ENCODE measurements at regions not wholly inside any gene's neighbourhood (a gene's known extent, or its start where the extent isn't known, plus 50 kb on each side); places are given as distances from the start of the nearest gene placed in this dataset.

DNA sequence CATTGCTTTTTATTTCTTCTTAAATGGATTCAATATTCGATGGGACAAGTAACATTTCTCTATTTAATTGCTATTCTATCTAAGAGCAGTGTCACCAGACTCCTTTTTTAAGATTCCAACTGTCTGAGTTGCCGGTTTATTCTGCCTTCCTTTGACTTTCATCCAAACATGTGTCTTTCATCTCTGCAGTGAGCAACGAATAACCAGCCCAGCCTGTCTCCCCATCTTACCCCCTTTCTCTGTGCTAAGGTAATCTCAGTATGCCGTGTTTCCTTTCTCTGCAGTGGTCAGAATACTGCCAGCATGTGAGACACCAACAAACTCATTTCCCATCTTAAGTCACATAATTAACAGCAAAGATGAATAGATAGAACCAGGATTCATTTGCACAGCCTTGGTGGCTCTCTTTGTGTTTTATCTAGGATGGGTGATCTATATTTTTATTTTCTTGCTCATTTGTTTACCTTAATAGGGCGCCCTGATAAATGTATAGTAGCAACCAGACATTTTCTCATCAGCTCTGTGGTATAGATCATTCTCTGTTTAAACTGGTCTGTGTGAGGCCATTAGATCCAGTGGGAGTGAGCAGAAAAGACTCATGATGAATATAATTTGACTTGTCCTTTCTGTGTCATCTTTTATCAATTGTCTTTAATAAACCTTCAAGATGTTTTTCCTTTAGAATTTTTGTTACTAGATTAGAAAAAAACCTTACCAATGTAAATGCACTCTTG is 394.8 kb upstream of the IGFBP7 start:
- no peak overlapping the region for H3K27ac ChIP-seq (ENCODE audit: low read depth, low read length)
- no peaks in the 10 kb centered on the region for H3K9me3 ChIP-seq (ENCODE audit: control insufficient read depth, insufficient read depth, low read length)
- no peak overlapping the region for H3K4me3 ChIP-seq (ENCODE audit: low read depth, low read length)
- H3K4me1 ChIP-seq (ENCODE audit: control insufficient read depth, insufficient read depth, low read length) = no peaks in the 10 kb centered on the region
- H3K9ac ChIP-seq (ENCODE audit: low read depth, low read length) = no peak overlapping the region
- no peaks in the 10 kb centered on the region for H3K36me3 ChIP-seq (ENCODE audit: control insufficient read depth, insufficient read depth, low read length)
- no peaks in the 10 kb centered on the region for H3K27me3 ChIP-seq (ENCODE audit: control insufficient read depth, insufficient read depth, low read length)

DNA sequence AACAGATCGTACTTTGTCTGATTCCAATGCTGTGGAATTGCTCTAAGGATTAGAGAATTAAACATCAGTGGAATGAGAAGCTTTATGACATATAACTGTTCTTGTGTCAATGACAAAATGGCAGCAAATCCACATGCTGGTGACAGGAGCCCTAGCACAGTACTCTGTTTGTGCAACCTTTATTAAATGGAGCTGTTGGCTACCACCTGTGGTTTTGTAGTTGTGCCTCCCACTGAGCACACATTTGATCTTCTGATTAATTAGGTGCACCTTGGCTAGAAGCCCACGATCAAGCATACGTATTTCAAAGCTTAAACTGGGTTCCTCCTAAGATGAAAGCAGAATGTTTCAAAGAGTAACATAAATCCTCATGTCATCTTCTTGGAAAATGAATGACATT is 394.0 kb upstream of the IGFBP7 start:
- Histone ChIP-seq H3K36me3 (ENCODE audit: control insufficient read depth, insufficient read depth, low read length) (no peaks in the 10 kb centered on the region), H3K4me1 (ENCODE audit: control insufficient read depth, insufficient read depth, low read length) (no peaks in the 10 kb centered on the region), H3K9ac (ENCODE audit: low read depth, low read length) (no peak overlapping the region), H3K27me3 (ENCODE audit: control insufficient read depth, insufficient read depth, low read length) (no peaks in the 10 kb centered on the region), H3K27ac (ENCODE audit: low read depth, low read length) (no peak overlapping the region), H3K4me3 (ENCODE audit: low read depth, low read length) (no peak overlapping the region), H3K9me3 (ENCODE audit: control insufficient read depth, insufficient read depth, low read length) (no peaks in the 10 kb centered on the region)

DNA sequence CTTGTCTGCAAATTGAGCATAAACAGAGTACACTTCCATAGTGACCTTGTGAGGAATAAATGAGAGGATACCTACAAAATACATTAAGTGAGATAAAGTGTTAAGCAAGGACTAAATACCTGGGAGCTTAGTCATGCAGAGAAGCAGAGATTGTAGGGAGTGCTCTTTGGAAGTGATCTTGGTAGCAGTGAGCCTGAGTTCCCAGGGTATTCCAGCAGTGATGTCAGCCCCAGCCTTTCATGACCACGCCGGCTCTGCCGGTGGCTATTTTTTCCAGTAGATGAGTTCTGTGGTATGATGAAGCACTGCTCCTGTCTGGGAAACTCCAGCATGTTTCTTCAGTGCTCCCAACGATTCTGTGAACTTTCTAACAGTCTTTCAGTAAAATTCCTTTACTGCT is 391.5 kb upstream of the IGFBP7 start:
- Histone ChIP-seq H3K36me3 (ENCODE audit: control insufficient read depth, insufficient read depth, low read length) (no peaks in the 10 kb centered on the region), H3K9me3 (ENCODE audit: control insufficient read depth, insufficient read depth, low read length) (no peaks in the 10 kb centered on the region), H3K4me1 (ENCODE audit: control insufficient read depth, insufficient read depth, low read length) (no peaks in the 10 kb centered on the region), H3K27ac (ENCODE audit: low read depth, low read length) (no peak overlapping the region), H3K27me3 (ENCODE audit: control insufficient read depth, insufficient read depth, low read length) (no peaks in the 10 kb centered on the region), H3K9ac (ENCODE audit: low read depth, low read length) (no peak overlapping the region), H3K4me3 (ENCODE audit: low read depth, low read length) (no peak overlapping the region)

DNA sequence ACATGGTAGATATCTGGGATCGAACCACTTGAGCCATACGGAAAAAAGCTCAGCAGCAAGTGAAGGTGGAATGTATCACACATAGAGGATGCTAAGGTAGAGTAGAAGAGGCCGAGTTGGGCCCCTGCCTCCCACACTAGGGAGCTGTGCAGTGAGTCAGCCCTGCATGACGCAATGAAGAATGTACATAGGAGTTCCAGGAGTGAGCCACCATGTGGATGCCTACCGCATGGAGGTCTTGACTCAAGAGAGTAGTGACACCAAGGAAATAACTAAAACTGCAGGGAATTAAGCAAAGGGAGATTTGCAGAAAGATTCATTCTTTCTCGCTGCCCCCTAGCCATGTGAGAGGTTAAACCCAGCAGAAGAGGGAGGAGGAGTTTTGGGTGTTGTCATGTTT is 389.6 kb upstream of the IGFBP7 start:
- Histone ChIP-seq H3K27me3 (ENCODE audit: control insufficient read depth, insufficient read depth, low read length) (no peaks in the 10 kb centered on the region), H3K27ac (ENCODE audit: low read depth, low read length) (no peak overlapping the region), H3K4me1 (ENCODE audit: control insufficient read depth, insufficient read depth, low read length) (no peaks in the 10 kb centered on the region), H3K9ac (ENCODE audit: low read depth, low read length) (no peak overlapping the region), H3K9me3 (ENCODE audit: control insufficient read depth, insufficient read depth, low read length) (no peaks in the 10 kb centered on the region), H3K4me3 (ENCODE audit: low read depth, low read length) (no peak overlapping the region), H3K36me3 (ENCODE audit: control insufficient read depth, insufficient read depth, low read length) (no peaks in the 10 kb centered on the region)

GRCh38 chr4:57498251-57498650 is 388.1 kb upstream of the IGFBP7 start:
- H3K27me3 ChIP-seq (ENCODE audit: control insufficient read depth, insufficient read depth, low read length) = no peaks in the 10 kb centered on the region
- no peak overlapping the region for H3K4me3 ChIP-seq (ENCODE audit: low read depth, low read length)
- H3K27ac ChIP-seq (ENCODE audit: low read depth, low read length) = no peak overlapping the region
- no peak overlapping the region for H3K9ac ChIP-seq (ENCODE audit: low read depth, low read length)
- H3K9me3 ChIP-seq (ENCODE audit: control insufficient read depth, insufficient read depth, low read length) = no peaks in the 10 kb centered on the region
- H3K4me1 ChIP-seq (ENCODE audit: control insufficient read depth, insufficient read depth, low read length) = no peaks in the 10 kb centered on the region
- H3K36me3 ChIP-seq (ENCODE audit: control insufficient read depth, insufficient read depth, low read length) = no peaks in the 10 kb centered on the region

DNA sequence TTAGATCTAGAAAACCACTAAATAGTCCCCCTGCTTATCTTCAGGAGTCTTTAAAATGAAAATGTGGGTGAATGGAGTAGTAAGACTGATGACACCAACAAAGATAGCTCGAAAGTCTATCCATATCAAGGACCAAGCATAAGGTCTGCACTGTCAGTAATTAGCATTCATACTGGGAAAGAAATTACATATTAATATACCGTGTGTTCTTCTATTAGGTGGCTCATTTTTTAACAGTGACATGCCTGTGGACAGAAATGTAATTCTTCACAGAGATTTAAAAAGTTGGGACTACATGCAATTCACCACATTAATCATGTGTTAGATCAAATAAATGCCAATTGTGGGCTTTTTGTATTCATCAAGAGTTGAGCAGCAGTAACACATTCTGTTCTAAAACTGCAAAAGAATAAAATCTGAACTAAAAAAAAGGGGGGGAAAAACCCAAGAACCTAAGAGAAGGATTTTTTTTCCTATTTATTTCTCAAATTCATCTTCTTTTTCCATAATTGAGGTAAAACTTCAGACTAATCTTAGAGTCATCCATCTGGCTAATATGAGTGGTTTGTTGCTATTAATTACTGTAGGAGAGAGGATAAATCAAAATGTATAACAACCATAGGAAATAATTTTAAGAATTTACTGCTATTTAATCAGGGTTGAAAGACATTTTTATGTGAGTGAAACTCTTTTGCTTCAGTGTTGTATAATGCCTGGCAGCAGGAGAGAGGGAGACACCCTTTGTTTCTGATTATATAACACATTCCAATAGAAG is 386.7 kb upstream of the IGFBP7 start:
- Histone ChIP-seq H3K27ac (ENCODE audit: low read depth, low read length) (no peak overlapping the region), H3K36me3 (ENCODE audit: control insufficient read depth, insufficient read depth, low read length) (no peaks in the 10 kb centered on the region), H3K9me3 (ENCODE audit: control insufficient read depth, insufficient read depth, low read length) (no peaks in the 10 kb centered on the region), H3K9ac (ENCODE audit: low read depth, low read length) (no peak overlapping the region), H3K4me1 (ENCODE audit: control insufficient read depth, insufficient read depth, low read length) (no peaks in the 10 kb centered on the region), H3K4me3 (ENCODE audit: low read depth, low read length) (no peak overlapping the region), H3K27me3 (ENCODE audit: control insufficient read depth, insufficient read depth, low read length) (0 out of 2 replicates have a peak, but pooled peaks cover 2% of the 10 kb centered on the region)

- Histone ChIP-seq H3K36me3 (ENCODE audit: control insufficient read depth, insufficient read depth, low read length) (no peaks in the 10 kb centered on the region), H3K27ac (ENCODE audit: low read depth, low read length) (no peak overlapping the region), H3K4me1 (ENCODE audit: control insufficient read depth, insufficient read depth, low read length) (no peaks in the 10 kb centered on the region), H3K4me3 (ENCODE audit: low read depth, low read length) (no peak overlapping the region), H3K9me3 (ENCODE audit: control insufficient read depth, insufficient read depth, low read length) (no peaks in the 10 kb centered on the region), H3K9ac (ENCODE audit: low read depth, low read length) (no peak overlapping the region), H3K27me3 (ENCODE audit: control insufficient read depth, insufficient read depth, low read length) (peaks cover 10% of the 10 kb centered on the region)
Observed at GRCh38 chr4:57494821-57495220, 384.6 kb upstream of the IGFBP7 start.

- Histone ChIP-seq H3K36me3 (ENCODE audit: control insufficient read depth, insufficient read depth, low read length) (no peaks in the 10 kb centered on the region), H3K9ac (ENCODE audit: low read depth, low read length) (no peak overlapping the region), H3K4me1 (ENCODE audit: control insufficient read depth, insufficient read depth, low read length) (no peaks in the 10 kb centered on the region), H3K27ac (ENCODE audit: low read depth, low read length) (no peak overlapping the region), H3K27me3 (ENCODE audit: control insufficient read depth, insufficient read depth, low read length) (peaks cover 10% of the 10 kb centered on the region), H3K4me3 (ENCODE audit: low read depth, low read length) (no peak overlapping the region), H3K9me3 (ENCODE audit: control insufficient read depth, insufficient read depth, low read length) (no peaks in the 10 kb centered on the region)
Observed at GRCh38 chr4:57492251-57492878, 382.2 kb upstream of the IGFBP7 start.

- Histone ChIP-seq H3K36me3 (ENCODE audit: control insufficient read depth, insufficient read depth, low read length) (no peaks in the 10 kb centered on the region), H3K9ac (ENCODE audit: low read depth, low read length) (no peak overlapping the region), H3K27me3 (ENCODE audit: control insufficient read depth, insufficient read depth, low read length) (peaks cover 10% of the 10 kb centered on the region), H3K4me3 (ENCODE audit: low read depth, low read length) (no peak overlapping the region), H3K27ac (ENCODE audit: low read depth, low read length) (no peak overlapping the region), H3K9me3 (ENCODE audit: control insufficient read depth, insufficient read depth, low read length) (no peaks in the 10 kb centered on the region), H3K4me1 (ENCODE audit: control insufficient read depth, insufficient read depth, low read length) (no peaks in the 10 kb centered on the region)
Observed at GRCh38 chr4:57491388-57491787, 381.2 kb upstream of the IGFBP7 start.

DNA sequence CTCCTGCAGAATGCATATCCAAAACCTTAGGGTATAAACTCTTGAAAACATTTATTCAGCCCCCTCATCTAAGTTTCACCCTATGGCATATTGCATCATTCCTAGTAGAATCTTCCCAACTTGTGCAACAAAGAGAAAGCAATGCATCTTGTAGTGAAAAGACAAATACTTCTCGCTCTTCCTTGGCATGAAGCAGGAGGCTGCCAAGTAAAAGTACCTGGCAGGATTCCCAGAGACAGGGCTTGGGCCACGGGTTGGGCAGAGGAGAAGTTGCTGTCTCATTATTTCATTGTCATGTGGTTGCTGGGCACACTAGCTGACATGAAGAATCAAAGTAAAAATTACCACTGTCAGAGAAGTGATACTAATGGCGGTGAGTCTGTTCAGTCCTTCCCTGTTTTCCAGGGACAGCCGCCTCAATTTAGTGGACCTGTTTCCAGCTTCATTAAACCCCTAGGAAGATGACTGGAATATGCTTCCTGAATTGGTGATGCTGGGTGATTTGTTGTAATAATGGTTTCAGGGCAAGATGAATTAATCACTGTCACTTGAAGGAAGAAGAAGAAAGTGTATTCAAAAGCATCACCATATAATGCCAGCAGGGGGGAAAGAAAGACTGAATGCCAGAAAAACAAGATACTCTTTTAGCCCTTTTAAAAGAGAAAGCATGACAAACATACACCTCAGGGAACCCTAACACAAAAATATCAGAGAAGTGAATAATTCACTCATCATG is 380.5 kb upstream of the IGFBP7 start:
- no peak overlapping the region for H3K27ac ChIP-seq (ENCODE audit: low read depth, low read length)
- no peak overlapping the region for H3K4me3 ChIP-seq (ENCODE audit: low read depth, low read length)
- H3K4me1 ChIP-seq (ENCODE audit: control insufficient read depth, insufficient read depth, low read length) = no peaks in the 10 kb centered on the region
- H3K9me3 ChIP-seq (ENCODE audit: control insufficient read depth, insufficient read depth, low read length) = no peaks in the 10 kb centered on the region
- no peak overlapping the region for H3K9ac ChIP-seq (ENCODE audit: low read depth, low read length)
- H3K27me3 ChIP-seq (ENCODE audit: control insufficient read depth, insufficient read depth, low read length) = peaks cover 10% of the 10 kb centered on the region
- no peaks in the 10 kb centered on the region for H3K36me3 ChIP-seq (ENCODE audit: control insufficient read depth, insufficient read depth, low read length)

Measured in HUES48 (cell line).